PC-3 (cell line): ENCODE measurements at regions not wholly inside any gene's neighbourhood (a gene's known extent, or its start where the extent isn't known, plus 50 kb on each side); places are given as distances from the start of the nearest gene placed in this dataset.

Experiments used
- ATAC-seq: fragments of 200-7000 bp; cut with Tn5 transposase; 2 replicates; pipeline ENCODE4 v1.9.1; 2020; ENCODE audit warnings: mild to moderate bottlenecking, moderate library complexity
- BruUV-seq: library from RNA; stranded (reverse); fragments of 400-500 nt; replicated peaks from 2 replicates; lab custom pipeline; 2021; lab: Mats Ljungman, UMichigan
- CTCF ChIA-PET: fragments of 300-600 bp; sonication (Branson Sonifier 250); formaldehyde crosslinking; loops from one replicate; lab custom pipeline; 2022; ENCODE audit warnings: antibody characterized with exemption; lab: Charles Lee
- POLR2A ChIA-PET: fragments of 300-600 bp; sonication (Branson Sonifier 250); formaldehyde crosslinking; loops from one replicate; lab custom pipeline; 2022; ENCODE audit warnings: antibody characterized with exemption; ENCODE audit not compliant: unreplicated experiment; lab: Charles Lee
- DNase-seq: peaks from one replicate; pipeline ENCODE4 v3.0.0-alpha.2; 2015
- H2AFZ ChIP-seq: fragments of 300-600 bp; sonication (generic); 2 replicates; pipeline ENCODE4 v1.6.0; 2016; ENCODE audit warnings: antibody characterized with exemption, low read length
- H3F3A ChIP-seq: fragments of 300-600 bp; sonication (generic); one replicate; pipeline ENCODE4 v1.6.0; 2017; ENCODE audit warnings: antibody characterized with exemption, low read length, control low read depth, mild to moderate bottlenecking; ENCODE audit not compliant: unreplicated experiment
- H3K27ac ChIP-seq: fragments of 300-600 bp; sonication (generic); 2 replicates; pipeline ENCODE4 v1.5.1; 2016; ENCODE audit warnings: mild to moderate bottlenecking, low read length
- H3K27me3 ChIP-seq: fragments of 300-600 bp; sonication (generic); 2 replicates; pipeline ENCODE4 v1.6.1; 2016; ENCODE audit warnings: low read length, mixed read lengths
- H3K36me3 ChIP-seq: fragments of 300-600 bp; sonication (generic); 2 replicates; pipeline ENCODE4 v1.6.1; 2016; ENCODE audit warnings: low read depth, mixed run types, low read length, mixed read lengths
- H3K4me1 ChIP-seq: fragments of 300-600 bp; sonication (generic); 2 replicates; pipeline ENCODE4 v1.5.1; 2016; ENCODE audit warnings: low read length; ENCODE audit not compliant: insufficient read depth
- H3K4me2 ChIP-seq: fragments of 300-600 bp; sonication (generic); 2 replicates; pipeline ENCODE4 v1.6.0; 2016; ENCODE audit warnings: low read length
- H3K4me3 ChIP-seq: fragments of 300-600 bp; sonication (generic); 2 replicates; pipeline ENCODE4 v1.5.1; 2016; ENCODE audit warnings: mild to moderate bottlenecking, low read length, mixed read lengths
- H3K79me2 ChIP-seq: fragments of 300-600 bp; sonication (generic); 2 replicates; pipeline ENCODE4 v1.6.1; 2017; ENCODE audit warnings: low read length, mixed read lengths
- H3K9ac ChIP-seq: fragments of 300-600 bp; sonication (generic); 2 replicates; pipeline ENCODE4 v1.6.0; 2016; ENCODE audit warnings: mild to moderate bottlenecking, low read length
- H3K9me2 ChIP-seq: fragments of 300-600 bp; sonication (generic); replicated peaks from 2 replicates; pipeline ENCODE4 v1.6.1; 2016; ENCODE audit warnings: mixed run types, low read length, mixed read lengths
- H3K9me3 ChIP-seq: fragments of 300-600 bp; sonication (generic); 2 replicates; pipeline ENCODE4 v1.6.1; 2016; ENCODE audit warnings: low read length, mixed read lengths
- H4K20me1 ChIP-seq: fragments of 300-600 bp; sonication (generic); 2 replicates; pipeline ENCODE4 v1.6.1; 2016; ENCODE audit warnings: low read length, mixed read lengths
- CTCF ChIP-seq: fragments of 300-600 bp; sonication (generic); conservative IDR thresholded peaks from 2 replicates; pipeline ENCODE4 v1.5.1; 2017; ENCODE audit warnings: antibody characterized with exemption, low read depth, mild to moderate bottlenecking, low read length
- EZH2 ChIP-seq: fragments of 300-600 bp; sonication (generic); IDR thresholded peaks from one replicate; pipeline ENCODE4 v1.6.1; 2017; ENCODE audit warnings: antibody characterized with exemption, mild to moderate bottlenecking, low read length; ENCODE audit not compliant: unreplicated experiment
- EZH2phosphoT487 ChIP-seq: fragments of 300-600 bp; sonication (generic); IDR thresholded peaks from 2 replicates; pipeline ENCODE4 v1.6.1; 2018; ENCODE audit warnings: mild to moderate bottlenecking, antibody characterized with exemption, low read length, borderline replicate concordance
- intact Hi-C: fragments of 100-400 bp; cut with micrococcal nuclease; formaldehyde crosslinking; loops from 2 replicates; pipeline ENCODE4 v1.9.0; 2023

GRCh38 chr17:12507026-12507595 lies 158.6 kb upstream of the MYOCD start:
- CTCF ChIA-PET: no interaction called here

GRCh38 chr17:12509801-12510200 lies 155.9 kb upstream of the MYOCD start:
- H3K9me3 ChIP-seq: peaks cover 4% of the 10 kb centered on the region
- ChIA-PET CTCF (no interaction called here), POLR2A (no interaction called here)
- no peak overlapping the region for H3K4me2 ChIP-seq
- no peaks in the 10 kb centered on the region for H3K9me2 ChIP-seq
- no TSS peak for BruUV-seq
- no peaks in the 10 kb centered on the region for H3K36me3 ChIP-seq
- intact Hi-C loops: no loop called here
- ATAC-seq (no peak), DNase-seq (no peak)
- no peak overlapping the region for H2AFZ ChIP-seq
- no peaks in the 10 kb centered on the region for H3K27me3 ChIP-seq
- H3K9ac ChIP-seq: no peak overlapping the region
- TF ChIP-seq EZH2phosphoT487 (no peak), EZH2 (no peak), CTCF (no peak)
- no peaks in the 10 kb centered on the region for H4K20me1 ChIP-seq
- no peaks in the 10 kb centered on the region for H3K79me2 ChIP-seq
- H3K4me3 ChIP-seq: no peak overlapping the region
- H3K27ac ChIP-seq: no peak overlapping the region
- H3K4me1 ChIP-seq: no peaks in the 10 kb centered on the region
- no peaks in the 10 kb centered on the region for H3F3A ChIP-seq

More at GRCh38 chr17:12507026-12507595, 158.6 kb upstream of the MYOCD start:
- POLR2A ChIA-PET: no interaction called here
- no peaks in the 10 kb centered on the region for H3K27me3 ChIP-seq
- H3K4me2 ChIP-seq: no peak overlapping the region
- no peak for DNase-seq
- no peaks in the 10 kb centered on the region for H4K20me1 ChIP-seq
- H3K36me3 ChIP-seq: no peaks in the 10 kb centered on the region
- no TSS peak for BruUV-seq
- H3K9ac ChIP-seq: no peak overlapping the region
- no peak for TF ChIP-seq EZH2phosphoT487
- TF ChIP-seq EZH2: no peak
- no peak for TF ChIP-seq CTCF
- no peak overlapping the region for H3K27ac ChIP-seq
- H2AFZ ChIP-seq: no peak overlapping the region
- H3K9me3 ChIP-seq: peaks cover under 1% of the 10 kb centered on the region
- intact Hi-C loops: no loop called here
- H3K79me2 ChIP-seq: no peaks in the 10 kb centered on the region
- H3F3A ChIP-seq: no peaks in the 10 kb centered on the region
- no peaks in the 10 kb centered on the region for H3K9me2 ChIP-seq
- H3K4me3 ChIP-seq: no peak overlapping the region
- no peaks in the 10 kb centered on the region for H3K4me1 ChIP-seq
- ATAC-seq: no peak

GRCh38 chr17:12510535-12510934 lies 155.2 kb upstream of the MYOCD start:
- ATAC-seq (no peak), DNase-seq (peak; percentile 25)
- peaks cover 4% of the 10 kb centered on the region; the same call in 1 of the 2 replicates for H3K9me3 ChIP-seq
- no TSS peak for BruUV-seq
- H2AFZ ChIP-seq: no peak overlapping the region
- no peaks in the 10 kb centered on the region for H3K9me2 ChIP-seq
- H3F3A ChIP-seq: no peaks in the 10 kb centered on the region
- intact Hi-C loops: no loop called here
- CTCF ChIA-PET: no interaction called here
- H3K9ac ChIP-seq: no peak overlapping the region
- no peaks in the 10 kb centered on the region for H3K36me3 ChIP-seq
- H3K4me2 ChIP-seq: no peak overlapping the region
- no peaks in the 10 kb centered on the region for H3K79me2 ChIP-seq
- POLR2A ChIA-PET: no interaction called here
- no peaks in the 10 kb centered on the region for H3K4me1 ChIP-seq
- H4K20me1 ChIP-seq: no peaks in the 10 kb centered on the region
- H3K27ac ChIP-seq: no peak overlapping the region
- TF ChIP-seq EZH2 (no peak), EZH2phosphoT487 (no peak), CTCF (no peak)
- H3K27me3 ChIP-seq: no peaks in the 10 kb centered on the region
- no peak overlapping the region for H3K4me3 ChIP-seq
